CD4-positive, alpha-beta T cell treated with Interleukin-17A for 4 hours (primary cell): ENCODE measurements at regions not wholly inside any gene's neighbourhood (a gene's known extent, or its start where the extent isn't known, plus 50 kb on each side); places are given as distances from the start of the nearest gene placed in this dataset.
"Not testable (repeated sequence)": the region's sequence is repeated elsewhere in the genome, so short reads cannot be mapped to it uniquely, and the experiment has no call there.

Source experiments
- DNase-seq: peaks from one replicate; pipeline ENCODE4 v3.0.0-alpha.2; 2020; ENCODE audit warnings: mixed read lengths

DNA sequence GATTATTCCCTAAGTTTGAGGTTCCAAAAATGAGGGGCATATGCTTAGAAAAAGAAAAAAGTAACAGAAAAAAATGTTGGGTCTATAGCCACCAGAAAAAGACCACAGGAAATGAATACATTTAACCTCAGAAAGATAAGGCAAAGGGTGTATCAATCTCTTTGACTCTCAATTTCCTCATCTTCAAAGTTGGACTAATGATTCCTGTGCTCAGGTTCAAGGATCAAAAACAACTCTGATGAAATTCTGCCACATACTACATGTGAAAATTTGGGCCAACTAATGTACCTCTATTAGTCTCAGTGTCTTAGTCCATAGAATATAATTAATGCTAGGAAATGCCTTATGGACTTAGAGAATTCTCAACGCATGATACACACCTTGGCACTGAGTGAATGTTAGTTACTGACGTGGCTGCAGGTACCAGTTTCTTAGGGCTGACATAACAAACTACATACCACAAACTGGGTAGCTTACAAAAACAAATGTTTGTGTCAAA, 257.7 kb downstream of the ANKRD50 start:
- DNase-seq: no peak

DNA sequence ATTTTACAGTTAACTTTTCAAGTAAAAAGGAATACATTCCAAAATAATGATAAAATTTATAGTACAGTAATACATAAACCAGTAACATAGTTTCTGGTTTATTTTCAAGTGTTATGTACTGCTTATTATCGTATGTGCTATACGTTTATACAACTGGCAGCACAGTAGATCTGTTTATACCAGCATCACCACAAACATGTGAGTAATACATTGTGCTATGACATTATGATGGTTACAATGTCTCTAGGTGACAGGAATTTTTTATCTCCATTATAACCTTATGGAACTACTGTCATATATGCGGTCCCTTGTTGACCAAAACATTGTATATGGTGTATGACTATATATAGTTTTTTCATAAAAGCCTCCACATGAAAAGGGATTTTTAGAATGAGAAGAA, 256.9 kb downstream of the ANKRD50 start:
- no peak for DNase-seq

DNA sequence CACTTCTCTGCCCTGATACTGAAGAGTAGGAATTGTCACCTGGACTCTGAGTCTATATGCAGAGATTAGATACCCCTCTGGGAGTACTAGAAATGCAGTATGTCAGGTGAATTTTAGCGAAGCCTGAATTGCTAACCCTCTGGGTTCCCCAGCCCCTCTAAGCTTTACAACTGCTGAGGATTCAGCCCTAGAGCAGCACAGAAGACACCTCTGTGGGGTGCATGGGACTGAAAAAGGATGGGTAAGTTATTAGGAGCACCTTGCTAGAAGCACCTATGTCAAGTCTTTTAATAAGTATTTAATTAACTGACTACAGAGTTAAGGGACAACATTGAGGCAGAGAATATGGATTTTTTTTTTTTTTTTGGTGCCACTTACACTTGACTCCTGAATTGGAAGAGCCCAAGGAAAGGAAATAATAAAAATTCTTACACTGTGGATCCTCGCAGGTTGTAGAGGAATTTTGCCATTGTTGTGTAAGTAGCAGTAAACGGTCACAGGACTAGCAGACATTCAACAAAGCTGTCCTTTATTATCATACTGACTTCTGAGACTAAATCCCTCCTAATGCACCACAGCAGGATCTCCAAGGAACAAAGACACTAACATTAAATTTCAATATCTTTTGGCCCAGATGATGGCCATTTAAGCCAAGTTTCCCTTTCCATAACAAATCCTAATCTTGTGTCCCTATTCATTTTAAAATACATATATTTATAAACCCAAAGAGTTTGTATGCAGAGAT, 253.2 kb downstream of the ANKRD50 start:
- no peak for DNase-seq

DNA sequence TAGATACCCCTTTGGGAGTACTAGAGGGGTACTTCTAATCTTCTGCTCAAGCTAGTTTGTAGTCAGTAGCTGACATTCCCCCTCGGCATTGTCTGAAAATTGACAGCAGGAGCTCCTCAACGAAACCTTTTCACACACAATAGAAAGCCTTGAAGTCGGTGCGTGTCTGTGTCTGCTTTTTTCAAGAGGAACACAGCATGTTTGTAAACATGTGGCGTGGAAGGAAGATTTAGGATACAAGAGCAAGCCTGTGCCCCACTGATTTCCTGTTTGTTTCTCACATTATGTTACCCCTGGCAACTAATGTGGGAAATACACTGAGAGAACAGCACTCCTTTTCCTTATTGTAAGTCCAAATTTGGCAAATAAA, 252.6 kb downstream of the ANKRD50 start:
- no peak for DNase-seq

DNA sequence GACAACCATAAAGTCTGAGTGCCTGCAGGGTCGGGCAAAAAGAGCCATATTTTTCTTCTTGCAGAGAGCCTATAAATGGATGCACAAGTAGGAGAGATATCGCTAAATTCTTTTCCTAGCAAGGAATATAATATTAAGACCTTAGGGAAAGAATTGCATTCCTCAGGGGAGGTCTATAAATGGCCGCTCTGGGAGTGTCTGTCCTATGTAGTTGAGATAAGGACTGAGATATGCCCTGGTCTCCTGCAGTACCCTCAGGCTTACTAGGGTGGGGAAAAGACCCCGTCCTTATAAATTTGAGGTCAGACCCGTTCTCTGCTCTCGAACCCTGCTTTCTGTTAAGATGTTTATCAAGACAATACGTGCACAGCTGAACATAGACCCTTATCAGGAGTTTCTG, 250.9 kb downstream of the ANKRD50 start:
- not testable (repeated sequence) for DNase-seq

DNA sequence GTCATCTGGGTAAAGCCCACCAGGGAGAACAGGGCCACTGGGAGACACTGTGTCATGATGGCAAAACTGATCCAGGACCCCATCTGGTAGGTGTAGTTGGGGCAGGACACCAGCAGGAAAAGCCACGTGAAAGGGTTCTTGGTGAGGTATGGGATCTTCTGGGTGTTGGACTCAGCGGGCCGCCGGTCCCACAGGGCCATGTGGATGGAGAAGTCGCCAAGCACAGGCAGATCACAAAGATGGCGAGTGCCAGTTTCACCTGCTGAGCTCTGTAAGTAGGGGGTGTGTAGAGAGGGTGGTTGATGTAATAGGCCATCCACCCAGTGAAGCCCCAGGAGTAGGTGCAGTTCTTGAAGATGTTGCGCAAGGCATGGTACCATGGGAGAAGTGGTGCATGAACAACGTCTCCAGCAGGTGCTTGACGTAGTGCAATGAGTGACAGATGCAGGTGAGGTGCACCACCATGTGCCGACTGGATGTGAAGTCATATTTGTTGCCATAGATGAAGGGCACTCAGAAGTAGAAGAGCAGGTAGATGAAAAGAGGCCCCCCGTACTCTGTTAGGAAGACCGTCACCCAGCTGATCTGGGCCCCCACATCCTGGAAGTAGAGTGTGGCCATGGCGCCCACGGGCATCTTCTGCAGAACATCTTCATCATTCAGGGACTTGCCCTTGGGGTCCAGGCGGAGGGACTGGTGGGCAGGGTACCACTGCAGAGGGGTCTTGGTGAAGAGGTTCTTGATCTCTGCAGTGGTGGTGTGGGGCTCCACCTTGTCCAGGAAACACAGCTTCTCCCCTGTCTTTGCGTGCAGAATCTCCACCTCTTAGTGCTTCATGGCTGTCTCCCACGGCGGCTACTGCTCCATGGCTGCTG, 249.3 kb downstream of the ANKRD50 start:
- no peak for DNase-seq

DNA sequence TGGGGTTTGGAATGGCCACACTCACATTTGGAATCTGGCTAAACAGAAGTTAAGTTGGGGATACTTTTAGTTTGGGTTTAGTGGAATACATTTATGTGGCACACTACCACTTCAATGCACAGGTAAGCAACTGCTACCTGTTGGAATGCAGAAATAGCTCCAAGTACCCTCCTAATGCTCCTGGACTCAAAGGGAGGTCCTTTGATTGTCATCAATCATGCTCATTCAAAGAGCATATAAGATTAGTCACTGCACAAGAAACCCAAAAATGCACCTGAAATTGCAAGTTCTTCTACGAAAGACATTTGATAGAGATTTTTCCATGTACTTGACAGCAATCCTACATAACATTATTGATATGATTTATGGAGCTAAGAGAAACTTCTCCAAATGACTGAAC, 247.7 kb downstream of the ANKRD50 start:
- no peak for DNase-seq

DNA sequence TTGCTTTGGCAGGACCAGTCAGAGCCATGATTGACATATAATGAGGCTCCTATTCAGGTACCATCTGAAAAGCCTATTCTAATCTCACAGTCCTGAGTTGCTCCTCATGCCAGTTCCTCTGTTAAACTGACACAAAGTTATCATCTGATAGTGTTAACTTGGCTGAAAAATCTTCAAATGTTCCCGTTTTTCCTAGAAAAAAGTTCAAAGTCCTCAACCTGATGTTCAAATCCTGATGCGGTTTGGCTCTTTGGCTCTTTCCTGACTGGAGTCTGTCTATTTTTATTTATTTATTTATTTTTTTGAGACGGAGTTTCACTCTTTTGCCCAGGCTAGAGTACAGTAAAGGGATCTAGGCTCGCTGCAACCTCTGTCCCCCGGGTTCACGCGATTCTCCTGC, 244.2 kb downstream of the ANKRD50 start:
- no peak for DNase-seq

DNA sequence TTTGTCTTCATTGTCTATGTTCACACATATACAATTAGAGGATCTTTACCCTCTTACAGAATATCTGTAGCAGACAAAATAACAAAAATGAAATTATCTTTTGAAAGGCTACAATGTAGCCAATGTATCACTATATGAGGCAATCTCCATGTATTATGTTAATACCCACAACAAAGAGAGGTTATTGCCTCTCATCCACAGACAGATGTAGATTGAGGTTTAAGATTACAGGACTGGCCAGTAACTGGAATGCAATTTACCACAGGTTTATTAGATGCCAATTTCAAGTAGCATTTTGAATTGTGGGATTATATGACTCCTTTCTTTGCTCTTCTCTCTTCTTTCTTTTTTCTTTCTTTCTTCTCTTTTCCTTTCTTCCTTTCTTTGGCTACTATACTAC, 242.6 kb downstream of the ANKRD50 start:
- DNase-seq: no peak

DNA sequence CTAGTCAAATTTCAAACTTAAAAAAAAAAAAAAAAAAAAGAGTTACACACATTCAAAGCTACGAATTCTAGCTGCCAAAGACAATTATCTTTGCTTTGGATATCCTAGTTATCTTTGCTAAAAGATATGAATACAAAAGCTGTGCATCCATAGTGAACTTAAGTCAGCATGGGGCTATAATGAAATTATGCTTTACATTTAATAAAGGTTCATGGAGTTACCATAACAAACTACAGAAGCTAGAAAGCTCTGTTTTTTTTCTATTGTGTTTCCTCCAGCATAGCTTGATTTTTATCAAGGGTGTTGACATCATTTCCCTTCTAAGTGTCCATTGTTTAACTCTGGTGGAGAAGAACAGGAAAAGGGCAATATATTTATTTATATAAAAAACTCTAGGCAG, 234.1 kb downstream of the ANKRD50 start:
- DNase-seq: no peak

DNA sequence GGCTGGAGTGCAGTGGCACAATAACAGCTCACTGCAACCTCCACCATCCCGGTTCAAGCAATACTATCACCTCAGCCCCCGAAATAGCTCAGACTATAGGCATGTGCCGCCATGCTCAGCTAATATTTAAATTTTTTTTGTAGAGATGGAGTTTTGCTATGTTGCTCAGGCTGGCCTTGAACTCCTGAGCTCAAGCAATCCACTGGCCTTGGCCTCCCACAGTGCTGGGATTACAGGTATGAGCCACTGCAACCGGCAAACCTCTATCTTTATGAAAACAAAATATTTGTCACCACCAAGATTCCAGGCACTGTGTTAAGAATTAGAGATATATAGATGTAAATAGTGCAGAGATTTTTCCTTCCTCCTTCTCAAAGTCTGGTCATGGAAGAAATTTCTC, 232.5 kb downstream of the ANKRD50 start:
- no peak for DNase-seq

DNA sequence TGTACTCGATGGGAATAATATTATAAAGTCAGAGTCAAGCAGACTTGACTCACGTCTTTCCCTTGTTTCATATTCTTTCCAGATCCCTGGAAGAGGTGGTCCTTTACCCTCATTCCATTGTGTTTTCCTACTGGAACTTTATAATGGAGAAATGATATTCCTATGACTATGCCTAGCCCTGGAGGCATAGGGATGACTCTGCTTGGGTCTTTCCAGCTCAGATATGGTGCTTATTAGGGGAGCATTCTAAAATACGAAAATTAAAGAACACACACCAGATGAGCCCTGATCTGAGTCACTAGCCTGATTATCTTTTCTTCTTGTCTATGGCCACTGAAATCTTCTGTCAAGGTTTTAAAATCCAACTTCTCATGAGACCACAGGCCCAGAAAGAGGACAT, 231.4 kb downstream of the ANKRD50 start:
- DNase-seq: no peak

DNA sequence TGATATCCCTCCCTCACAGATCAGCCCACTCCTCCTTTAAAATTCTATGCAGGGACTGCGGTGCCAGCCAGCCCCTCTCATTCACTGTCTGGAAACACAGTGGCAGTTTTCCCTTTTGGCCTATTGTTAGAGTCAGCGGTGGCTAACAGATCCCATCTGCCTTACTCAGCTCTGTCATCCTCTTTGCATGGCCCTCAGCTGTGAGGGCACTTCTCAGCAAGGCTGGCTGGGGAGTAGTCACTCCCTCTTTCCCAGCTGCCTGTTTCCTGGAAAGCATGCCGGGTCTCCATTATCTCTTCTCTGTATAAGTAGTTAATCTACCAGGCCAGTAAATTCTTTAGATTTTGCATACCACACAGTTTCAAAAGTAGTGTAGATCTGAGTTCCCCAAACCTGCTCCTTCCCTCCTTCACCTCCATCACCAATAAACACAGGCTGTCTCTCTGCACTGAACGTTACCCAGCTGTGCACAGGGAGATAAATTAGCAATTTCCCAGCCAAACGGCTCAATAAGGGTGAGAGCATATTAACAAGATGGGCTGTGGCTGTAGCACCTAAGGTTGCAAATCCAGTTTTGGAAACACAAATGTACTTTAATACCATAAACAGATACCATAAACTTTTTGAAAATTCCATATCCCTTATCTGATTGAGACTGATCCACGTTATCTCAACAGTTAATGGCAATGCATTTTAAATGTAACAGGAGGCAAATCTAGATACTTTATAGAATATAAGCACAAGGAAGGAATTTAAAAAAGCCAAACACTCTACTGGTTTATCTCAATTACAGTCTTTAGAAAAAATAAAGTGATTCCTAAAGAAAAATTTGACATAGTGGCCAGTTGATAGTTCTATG, 229.3 kb downstream of the ANKRD50 start:
- no peak for DNase-seq

DNA sequence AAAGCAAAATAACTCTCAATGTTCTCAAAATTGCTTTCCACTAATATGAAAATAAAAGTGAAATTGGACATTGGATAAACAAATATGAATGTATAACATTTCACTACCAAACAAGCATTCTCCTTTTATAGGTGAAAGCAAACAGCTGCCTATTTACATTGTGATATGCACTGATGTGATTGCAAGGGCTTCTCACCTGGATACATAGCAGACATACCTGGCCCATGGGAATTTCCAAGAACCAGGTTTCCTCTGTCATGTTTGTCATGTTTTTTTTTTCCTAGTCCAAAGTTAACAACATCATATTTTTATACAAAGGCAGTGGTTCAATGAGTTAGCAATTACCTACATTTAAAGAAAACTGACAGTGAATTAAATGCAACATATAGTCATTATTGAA, 228.5 kb downstream of the ANKRD50 start:
- no peak for DNase-seq

DNA sequence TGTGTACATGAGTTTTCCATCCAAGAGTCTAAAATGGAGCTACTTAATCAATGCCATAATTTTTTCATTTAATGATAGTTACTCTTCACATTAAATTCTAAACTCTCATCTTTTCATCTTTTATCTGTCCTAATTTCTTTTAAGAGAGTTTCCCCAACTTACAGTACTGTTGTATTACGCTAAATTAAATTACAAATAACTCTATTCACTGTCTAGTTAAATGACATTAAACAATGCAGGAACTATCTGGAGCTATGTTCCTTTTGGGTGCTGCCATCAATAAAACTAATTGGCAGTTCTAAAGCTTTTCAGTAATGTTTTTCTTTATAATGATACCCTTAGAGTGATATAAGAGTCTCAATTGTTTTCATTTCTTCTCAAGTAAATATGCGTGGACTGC, 227.6 kb downstream of the ANKRD50 start:
- no peak for DNase-seq

DNA sequence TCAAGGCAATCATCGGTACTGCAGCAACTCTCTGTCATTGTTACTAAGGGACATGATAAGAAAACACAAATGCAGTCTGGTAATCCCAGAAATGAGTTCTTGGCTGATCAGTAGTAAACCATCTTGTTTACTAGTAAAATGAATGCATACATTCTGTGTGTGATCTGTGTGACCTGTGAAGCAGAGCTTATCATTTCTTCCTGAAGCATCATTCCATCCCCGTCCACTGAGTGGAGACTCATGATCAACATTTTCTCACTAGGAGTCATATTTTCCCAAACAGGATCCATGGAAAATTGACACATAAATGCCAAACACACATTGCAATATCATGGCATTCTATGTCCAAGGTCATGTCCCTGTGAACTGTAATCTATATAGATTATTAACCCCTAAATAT, 226.1 kb downstream of the ANKRD50 start:
- no peak for DNase-seq

DNA sequence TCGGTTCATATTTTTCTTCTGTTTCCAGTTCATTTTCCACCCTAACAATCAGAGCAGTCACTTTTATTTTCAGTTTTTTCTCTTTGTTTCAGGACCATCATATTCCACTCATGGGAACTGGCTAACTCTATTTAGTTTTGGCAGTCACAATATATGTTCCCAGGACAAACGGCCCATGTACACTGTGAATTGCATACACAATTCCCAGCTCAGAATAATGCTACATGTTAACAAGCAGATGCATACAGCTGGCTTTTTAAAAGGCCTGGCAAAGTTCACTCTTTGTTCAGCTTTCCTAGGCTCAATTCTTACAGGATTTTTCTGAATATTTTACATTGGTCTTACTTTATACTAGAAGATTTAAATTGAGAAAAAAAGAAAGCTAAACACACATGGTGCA, 224.9 kb downstream of the ANKRD50 start:
- no peak for DNase-seq

DNA sequence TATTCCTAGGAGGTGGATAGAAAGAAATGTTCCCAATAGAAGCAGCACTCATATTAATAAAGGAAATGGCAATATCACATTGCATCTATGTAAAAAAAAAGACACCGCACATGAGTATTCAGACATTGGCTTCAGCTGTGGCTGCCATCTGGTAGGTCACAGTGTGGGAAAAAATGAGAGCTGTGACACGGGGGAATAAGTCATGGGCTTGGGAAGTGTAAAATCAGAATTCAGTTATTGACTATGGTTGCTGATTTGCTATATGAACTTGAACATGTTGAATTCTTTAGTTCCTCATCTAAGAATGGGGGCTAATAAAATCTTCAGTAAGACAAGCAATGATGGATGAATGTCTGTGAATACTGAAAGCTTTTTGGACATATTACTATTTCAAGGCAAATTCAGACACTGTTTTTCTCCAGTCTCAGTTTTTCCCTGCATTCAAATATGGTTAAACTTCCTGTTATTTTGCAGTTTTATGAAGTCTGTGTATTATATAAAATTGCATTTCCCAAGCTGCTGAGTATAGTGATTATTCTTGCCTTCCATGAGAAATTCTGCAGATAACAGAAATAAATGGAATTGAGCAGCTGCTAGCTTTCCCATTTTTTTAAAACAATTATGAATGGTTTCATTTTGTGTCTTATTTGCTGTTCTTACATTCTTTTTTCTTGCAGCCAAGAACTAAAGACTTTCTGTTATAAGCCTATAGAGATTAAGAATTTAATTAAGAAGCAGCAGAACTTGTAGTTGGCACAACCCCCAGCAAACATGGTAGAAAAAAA, 221.0 kb downstream of the ANKRD50 start:
- DNase-seq: no peak

DNA sequence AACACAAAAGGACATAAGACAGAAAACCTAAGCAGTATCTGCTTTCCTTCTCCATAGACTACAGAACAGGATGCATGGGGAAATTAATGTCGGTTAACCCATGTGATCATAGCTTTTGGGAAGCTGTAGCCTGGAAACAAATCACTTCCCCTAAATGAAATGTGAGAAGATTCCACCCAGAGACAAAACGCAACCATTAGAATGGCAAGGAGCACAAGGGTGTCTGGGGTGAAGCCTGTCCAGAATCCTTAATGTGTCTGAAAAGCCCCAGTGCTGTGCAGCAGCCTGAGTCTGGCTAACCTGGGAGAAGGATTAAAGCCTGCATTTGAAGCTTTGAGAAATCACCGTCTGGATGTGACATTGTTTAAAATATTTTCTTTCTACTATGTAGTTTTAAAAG, 213.3 kb downstream of the ANKRD50 start:
- DNase-seq: no peak

DNA sequence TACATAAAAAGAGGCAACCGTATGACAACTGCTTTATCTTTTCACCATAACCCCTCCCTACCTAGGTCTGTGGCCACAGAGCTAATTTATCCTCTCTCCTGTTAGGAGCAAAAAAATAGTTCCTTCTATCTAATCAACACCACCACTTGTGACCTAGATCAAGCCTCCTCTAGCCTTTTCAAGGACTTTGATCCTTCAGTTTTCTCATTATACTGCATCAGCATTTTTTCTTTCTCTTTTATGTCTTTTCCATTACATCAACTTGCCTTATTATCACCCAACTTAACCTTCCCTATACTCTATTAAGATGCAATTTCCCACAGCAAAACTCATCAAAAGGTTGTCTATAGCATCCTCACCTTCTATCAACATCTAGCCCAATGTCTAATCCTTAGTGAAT, 211.0 kb downstream of the ANKRD50 start:
- no peak for DNase-seq

DNA sequence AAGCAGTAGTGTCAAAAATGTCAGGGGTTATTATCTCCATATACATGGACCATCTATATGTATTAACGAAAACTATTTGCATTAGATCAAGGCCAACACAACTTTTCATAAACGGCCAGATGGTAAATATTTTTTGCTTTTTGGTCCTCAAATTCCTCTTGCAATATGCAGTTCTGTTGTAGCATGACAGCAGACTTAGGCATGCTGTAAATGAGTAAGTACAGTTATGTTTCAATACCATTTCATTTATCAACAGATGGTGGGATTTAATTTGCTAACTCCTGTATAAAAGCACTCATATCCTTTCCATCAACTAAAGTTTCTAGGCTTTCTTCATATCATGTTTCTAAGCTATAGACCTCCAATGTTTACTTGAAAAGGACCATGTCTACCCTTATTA, 208.1 kb downstream of the ANKRD50 start:
- no peak for DNase-seq

DNA sequence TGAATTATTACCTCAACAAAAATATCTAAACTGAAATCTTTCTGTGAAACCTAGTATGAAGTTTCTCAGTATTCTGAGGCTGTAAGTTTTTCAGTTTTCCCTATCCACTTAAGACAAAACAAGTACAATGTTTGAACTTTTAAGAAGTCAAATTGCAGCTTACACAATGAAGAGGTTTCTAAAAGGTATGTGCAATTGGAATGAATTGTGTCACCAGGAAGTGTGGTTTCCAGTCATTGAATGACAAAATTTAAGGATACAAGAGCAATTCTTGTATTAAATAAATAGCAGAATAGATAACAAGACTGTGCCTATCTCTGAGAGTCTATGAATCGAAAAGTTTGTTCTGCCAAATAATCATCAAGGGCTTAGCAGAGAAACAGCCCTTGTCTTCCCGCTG, 207.3 kb downstream of the ANKRD50 start:
- DNase-seq: no peak

DNA sequence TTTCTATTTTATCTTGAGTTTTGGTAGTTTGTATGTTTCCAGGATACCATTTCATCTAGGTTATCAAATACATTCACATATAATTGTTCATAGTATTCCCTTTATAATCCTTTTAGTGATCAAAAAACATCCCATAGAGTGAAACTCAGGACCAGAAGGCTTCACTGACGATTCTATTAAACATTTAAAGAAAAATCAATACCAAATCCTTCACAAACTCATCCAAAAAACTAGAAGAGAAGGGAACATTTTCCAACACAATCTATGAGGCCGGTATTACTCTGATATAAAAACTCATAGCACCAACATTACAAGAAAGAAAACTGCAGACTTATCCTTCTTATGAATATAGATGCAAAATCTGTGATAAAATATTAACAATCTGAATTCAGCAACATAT, 203.4 kb downstream of the ANKRD50 start:
- DNase-seq: no peak
